NCI-H748 (cell line): ENCODE measurements at regions not wholly inside any gene's neighbourhood (a gene's known extent, or its start where the extent isn't known, plus 50 kb on each side); places are given as distances from the start of the nearest gene placed in this dataset.

Experiments used
- DNase-seq: peaks from one replicate; lab custom pipeline; 2025; ENCODE audit not compliant: unreplicated experiment; lab: John Stamatoyannopoulos, UW

GRCh38 chr11:29959488-29959887, 57.3 kb downstream of the KCNA4 start:
- no peak for DNase-seq

GRCh38 chr11:29957431-29957830, 59.4 kb downstream of the KCNA4 start:
- DNase-seq, result no peak

GRCh38 chr11:29956076-29956556, 60.7 kb downstream of the KCNA4 start:
- no peak for DNase-seq

- DNase-seq, result no peak
Measured at GRCh38 chr11:29943347-29943746, 73.5 kb downstream of the KCNA4 start.

- DNase-seq, result no peak
Measured at GRCh38 chr11:29937526-29937925, 79.3 kb downstream of the KCNA4 start.

GRCh38 chr11:29934115-29934638, 82.7 kb downstream of the KCNA4 start:
- DNase-seq, result no peak

GRCh38 chr11:29916040-29916439, 100.8 kb downstream of the KCNA4 start:
- no peak for DNase-seq

- DNase-seq, result no peak
Measured at GRCh38 chr11:29914203-29914930, 102.5 kb downstream of the KCNA4 start.

GRCh38 chr11:29913352-29913751, 103.5 kb downstream of the KCNA4 start:
- DNase-seq, result no peak

- no peak for DNase-seq
Measured at GRCh38 chr11:29900382-29900781, 116.4 kb downstream of the KCNA4 start.

GRCh38 chr11:29879560-29879959, 137.3 kb downstream of the KCNA4 start:
- DNase-seq, result no peak

- no peak for DNase-seq
Measured at GRCh38 chr11:29876192-29876591, 140.6 kb downstream of the KCNA4 start.

- no peak for DNase-seq
Measured at GRCh38 chr11:29847219-29847618, 169.6 kb downstream of the KCNA4 start.

GRCh38 chr11:29844701-29845379, 172.0 kb downstream of the KCNA4 start:
- no peak for DNase-seq

- no peak for DNase-seq
Measured at GRCh38 chr11:29844031-29844430, 172.8 kb downstream of the KCNA4 start.

- no peak for DNase-seq
Measured at GRCh38 chr11:29842061-29842460, 174.8 kb downstream of the KCNA4 start.

- no peak for DNase-seq
Measured at GRCh38 chr11:29826878-29827277, 190.0 kb downstream of the KCNA4 start.

- DNase-seq, result no peak
Measured at GRCh38 chr11:29816359-29816758, 200.5 kb downstream of the KCNA4 start.

- DNase-seq, result no peak
Measured at GRCh38 chr11:29809121-29809520, 207.7 kb downstream of the KCNA4 start.

- DNase-seq, result no peak
Measured at GRCh38 chr11:29802522-29802921, 214.3 kb downstream of the KCNA4 start.

GRCh38 chr11:29801561-29801960, 215.3 kb downstream of the KCNA4 start:
- DNase-seq, result no peak

- no peak for DNase-seq
Measured at GRCh38 chr11:29786092-29786491, 230.7 kb downstream of the KCNA4 start.
